Smooth muscle cell (in vitro differentiated cells): ENCODE measurements at regions not wholly inside any gene's neighbourhood (a gene's known extent, or its start where the extent isn't known, plus 50 kb on each side); places are given as distances from the start of the nearest gene placed in this dataset.

Experiments
- DNase-seq: peaks from one replicate; lab custom pipeline; 2025; ENCODE audit not compliant: unreplicated experiment; lab: John Stamatoyannopoulos, UW
- H2AFZ ChIP-seq: fragments of 200-600 bp; sonication (generic); 2 replicates; pipeline ENCODE4 v1.6.0; 2016; ENCODE audit warnings: antibody characterized with exemption, low read depth, mild to moderate bottlenecking
- H3F3A ChIP-seq: fragments of 200-600 bp; sonication (generic); 2 replicates; pipeline ENCODE4 v1.6.0; 2017; ENCODE audit warnings: antibody characterized with exemption, low read depth
- H3K27ac ChIP-seq: fragments of 200-600 bp; sonication (generic); 2 replicates; pipeline ENCODE4 v1.5.1; 2016; ENCODE audit warnings: low read depth, mild to moderate bottlenecking
- H3K27me3 ChIP-seq: fragments of 200-600 bp; sonication (generic); 2 replicates; pipeline ENCODE4 v1.6.1; 2016; ENCODE audit warnings: low read depth, mild to moderate bottlenecking
- H3K36me3 ChIP-seq: fragments of 200-600 bp; sonication (generic); 2 replicates; pipeline ENCODE4 v1.5.1; 2016; ENCODE audit warnings: low read depth
- H3K4me1 ChIP-seq: fragments of 200-600 bp; sonication (generic); 2 replicates; pipeline ENCODE4 v1.5.1; 2016; ENCODE audit warnings: low read depth
- H3K4me2 ChIP-seq: fragments of 200-600 bp; sonication (generic); 2 replicates; pipeline ENCODE4 v1.6.0; 2016; ENCODE audit warnings: mild to moderate bottlenecking
- H3K4me3 ChIP-seq: fragments of 200-600 bp; sonication (generic); 2 replicates; pipeline ENCODE4 v1.5.1; 2016; ENCODE audit warnings: mild to moderate bottlenecking
- H3K79me2 ChIP-seq: fragments of 200-600 bp; sonication (generic); 2 replicates; pipeline ENCODE4 v1.6.0; 2016; ENCODE audit warnings: low read depth, mild to moderate bottlenecking
- H3K9ac ChIP-seq: fragments of 200-600 bp; sonication (generic); 2 replicates; pipeline ENCODE4 v1.6.0; 2016; ENCODE audit warnings: low read depth
- H3K9me3 ChIP-seq: fragments of 200-600 bp; sonication (generic); replicated peaks from 2 replicates; pipeline ENCODE4 v1.5.1; 2016; ENCODE audit warnings: low read depth
- H4K20me1 ChIP-seq: fragments of 200-600 bp; sonication (generic); 2 replicates; pipeline ENCODE4 v1.6.0; 2016; ENCODE audit warnings: low read depth
- CTCF ChIP-seq: fragments of 200-600 bp; sonication (generic); IDR thresholded peaks from 2 replicates; pipeline ENCODE4 v1.5.1; 2017; ENCODE audit warnings: borderline replicate concordance, mild to moderate bottlenecking, antibody characterized with exemption; ENCODE audit not compliant: insufficient read depth, poor library complexity, severe bottlenecking
- WGBS: methylation state at CpG from one replicate; pipeline ENCODE4 v1.1.7; 2016; ENCODE audit warnings: low lambda C conversion rate; 5-methylcytosine and 5-hydroxymethylcytosine counted together

GRCh38 chr9:82757924-82758323 is 305.0 kb downstream of the RASEF start:
- Histone ChIP-seq H3K79me2 (no peaks in the 10 kb centered on the region), H3K27me3 (no peaks in the 10 kb centered on the region), H3K9me3 (no peaks in the 10 kb centered on the region), H3K4me1 (no peaks in the 10 kb centered on the region), H4K20me1 (no peaks in the 10 kb centered on the region), H3F3A (no peaks in the 10 kb centered on the region), H3K27ac (no peak overlapping the region), H3K4me3 (no peak overlapping the region), H3K9ac (no peak overlapping the region), H2AFZ (no peak overlapping the region), H3K36me3 (no peaks in the 10 kb centered on the region), H3K4me2 (no peak overlapping the region)
- no peak for TF ChIP-seq CTCF
- WGBS = 0% methylated on average over 1 of the region's 1 CpG
- no peak for DNase-seq

GRCh38 chr9:82761027-82761426 is 301.9 kb downstream of the RASEF start:
- Histone ChIP-seq H3K4me2 (no peak overlapping the region), H3K4me3 (no peak overlapping the region), H4K20me1 (no peaks in the 10 kb centered on the region), H3K79me2 (no peaks in the 10 kb centered on the region), H3K27me3 (no peaks in the 10 kb centered on the region), H2AFZ (no peak overlapping the region), H3K9ac (no peak overlapping the region), H3F3A (no peaks in the 10 kb centered on the region), H3K9me3 (no peaks in the 10 kb centered on the region), H3K27ac (no peak overlapping the region), H3K4me1 (no peaks in the 10 kb centered on the region), H3K36me3 (no peaks in the 10 kb centered on the region)
- no peak for DNase-seq
- TF ChIP-seq CTCF = no peak
- WGBS = 85% methylated on average over 1 of the region's 1 CpG

- Histone ChIP-seq H3K4me3 (no peak overlapping the region), H3K4me1 (no peaks in the 10 kb centered on the region), H3K27me3 (no peaks in the 10 kb centered on the region), H2AFZ (no peak overlapping the region), H3K4me2 (no peak overlapping the region), H3K9ac (no peak overlapping the region), H3F3A (no peaks in the 10 kb centered on the region), H3K79me2 (no peaks in the 10 kb centered on the region), H3K36me3 (no peaks in the 10 kb centered on the region), H3K9me3 (no peaks in the 10 kb centered on the region), H3K27ac (no peak overlapping the region), H4K20me1 (no peaks in the 10 kb centered on the region)
- 96% methylated on average over 3 of the region's 3 CpGs for WGBS
- DNase-seq = no peak
- TF ChIP-seq CTCF = no peak
These were observed 301.0 kb downstream of the RASEF start for GRCh38 chr9:82761956-82762355.

GRCh38 chr9:82763656-82764055 is 299.3 kb downstream of the RASEF start:
- WGBS = 72% methylated on average over 3 of the region's 3 CpGs
- Histone ChIP-seq H3K9ac (no peak overlapping the region), H3K4me2 (no peak overlapping the region), H3K9me3 (no peaks in the 10 kb centered on the region), H3F3A (no peaks in the 10 kb centered on the region), H3K27ac (no peak overlapping the region), H3K4me3 (no peak overlapping the region), H3K4me1 (no peaks in the 10 kb centered on the region), H3K36me3 (no peaks in the 10 kb centered on the region), H2AFZ (no peak overlapping the region), H4K20me1 (no peaks in the 10 kb centered on the region), H3K79me2 (no peaks in the 10 kb centered on the region), H3K27me3 (no peaks in the 10 kb centered on the region)
- no peak for DNase-seq
- TF ChIP-seq CTCF = no peak
